Thyroid gland (tissue), 4 donors: ENCODE measurements at regions not wholly inside any gene's neighbourhood (a gene's known extent, or its start where the extent isn't known, plus 50 kb on each side); places are given as distances from the start of the nearest gene placed in this dataset.

ENCODE experiments used
- DNase-seq, 2 donors: peaks; one replicate each; pipeline ENCODE4 v3.0.0-alpha.2; 2019
- H3K27ac ChIP-seq, 3 donors: fragments of 200-600 bp; sonication (generic); 1 replicate in 2 of 3; 2 replicates in 1 of 3; pipeline ENCODE4 v1.5.1; 2016 to 2019; ENCODE audit warnings: mild to moderate bottlenecking in 1 of 3, moderate library complexity in 1 of 3
- H3K27me3 ChIP-seq: fragments of 200-600 bp; sonication (generic); one replicate; pipeline ENCODE4 v1.5.1; 2019
- H3K36me3 ChIP-seq, 2 donors: fragments of 200-600 bp; sonication (generic); one replicate each; pipeline ENCODE4 v1.5.1; 2016 to 2019
- H3K4me1 ChIP-seq, 2 donors: fragments of 200-600 bp; sonication (generic); one replicate each; pipeline ENCODE4 v1.5.1; 2017 to 2019
- H3K4me3 ChIP-seq, 3 donors: fragments of 200-600 bp; sonication (generic); replicated peaks in 1 of 3; 1 replicate in 2 of 3; 2 replicates in 1 of 3; pipeline ENCODE4 v1.5.1; 2016; ENCODE audit warnings: mild to moderate bottlenecking in 1 of 3
- H3K9me3 ChIP-seq: fragments of 200-600 bp; sonication (generic); one replicate; pipeline ENCODE4 v1.5.1; 2017
- POLR2A ChIP-seq, 2 donors: fragments of 450-650 bp; IDR thresholded peaks; one replicate each; pipeline ENCODE4 v1.6.1; 2017; ENCODE audit warnings: antibody characterized with exemption in 2 of 2, mild to moderate bottlenecking in 2 of 2, moderate library complexity in 1 of 2
- WGBS, 2 donors: methylation state at CpG; one replicate each; pipeline ENCODE4 v1.1.5; 2017; 5-methylcytosine and 5-hydroxymethylcytosine counted together
- intact Hi-C: fragments of 100-400 bp; cut with DNase I; formaldehyde crosslinking; loops from one replicate; pipeline ENCODE4 v1.15.1; 2023
- TF ChIP-seq, protein P1 (sequence below), 6 experiments: fragments of 200-600 bp in 3 of 6; fragments of 450-650 bp in 3 of 6; sonication (generic) in 3 of 6; IDR thresholded peaks; one replicate each; pipeline ENCODE4 v1.5.1; 2016 to 2019; ENCODE audit warnings: antibody characterized with exemption in 6 of 6, mild to moderate bottlenecking in 2 of 6, inconsistent platforms in 1 of 6, moderate library complexity in 1 of 6

DNA sequence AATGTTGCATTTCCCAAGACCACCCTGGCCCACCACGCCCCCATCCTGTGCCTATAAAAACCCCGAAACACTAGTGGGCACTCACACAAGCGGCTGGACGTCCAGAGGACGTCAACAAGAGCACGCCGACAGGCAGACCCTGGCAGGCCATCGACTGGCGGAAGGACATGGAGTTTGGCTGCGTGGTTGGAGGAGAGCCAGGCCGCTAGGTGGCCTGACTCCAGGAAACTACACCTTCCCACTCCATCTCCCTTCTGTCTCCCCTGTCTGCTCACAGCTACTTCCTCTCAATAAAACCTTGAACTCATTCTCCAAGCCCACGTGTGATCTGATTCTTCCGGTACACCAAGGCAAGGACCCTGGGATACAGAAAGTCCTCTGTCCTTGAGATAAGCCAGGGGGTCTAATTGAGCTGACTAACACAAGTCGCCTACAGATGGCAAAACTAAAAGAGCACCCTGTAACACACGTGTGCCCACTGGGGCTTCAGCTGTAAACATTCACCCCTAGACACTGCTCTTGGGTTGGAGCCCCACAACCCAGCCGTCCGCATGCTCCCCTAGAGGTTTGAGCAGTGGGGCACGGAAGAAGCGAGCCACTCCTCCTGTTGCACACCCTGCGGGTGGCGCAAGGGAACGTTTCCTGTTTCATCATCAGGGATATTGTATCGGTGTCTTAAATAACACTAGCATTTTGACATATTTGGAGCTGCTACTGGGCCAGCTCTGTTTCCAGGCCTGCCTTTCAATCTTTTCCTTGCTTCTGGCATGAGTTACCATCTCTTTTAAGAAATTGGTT, 54.5 kb upstream of the TAF11L2 start:
- no peak for TF ChIP-seq POLR2A (IDR thresholded peaks at IDR 0.05)
- TF ChIP-seq, protein P1, sequence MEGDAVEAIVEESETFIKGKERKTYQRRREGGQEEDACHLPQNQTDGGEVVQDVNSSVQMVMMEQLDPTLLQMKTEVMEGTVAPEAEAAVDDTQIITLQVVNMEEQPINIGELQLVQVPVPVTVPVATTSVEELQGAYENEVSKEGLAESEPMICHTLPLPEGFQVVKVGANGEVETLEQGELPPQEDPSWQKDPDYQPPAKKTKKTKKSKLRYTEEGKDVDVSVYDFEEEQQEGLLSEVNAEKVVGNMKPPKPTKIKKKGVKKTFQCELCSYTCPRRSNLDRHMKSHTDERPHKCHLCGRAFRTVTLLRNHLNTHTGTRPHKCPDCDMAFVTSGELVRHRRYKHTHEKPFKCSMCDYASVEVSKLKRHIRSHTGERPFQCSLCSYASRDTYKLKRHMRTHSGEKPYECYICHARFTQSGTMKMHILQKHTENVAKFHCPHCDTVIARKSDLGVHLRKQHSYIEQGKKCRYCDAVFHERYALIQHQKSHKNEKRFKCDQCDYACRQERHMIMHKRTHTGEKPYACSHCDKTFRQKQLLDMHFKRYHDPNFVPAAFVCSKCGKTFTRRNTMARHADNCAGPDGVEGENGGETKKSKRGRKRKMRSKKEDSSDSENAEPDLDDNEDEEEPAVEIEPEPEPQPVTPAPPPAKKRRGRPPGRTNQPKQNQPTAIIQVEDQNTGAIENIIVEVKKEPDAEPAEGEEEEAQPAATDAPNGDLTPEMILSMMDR (IDR thresholded peaks at IDR 0.05), result no peak
- DNase-seq, result no peak
- H3K4me3 ChIP-seq, result no peak overlapping the region
- no peaks in the 10 kb centered on the region for H3K36me3 ChIP-seq
- no peak overlapping the region for H3K27ac ChIP-seq
- intact Hi-C loops, result no loop called here
- no peaks in the 10 kb centered on the region for H3K4me1 ChIP-seq
- H3K9me3 ChIP-seq, result no peaks in the 10 kb centered on the region
- 91 to 93% methylated on average over 23 of the region's 23 CpGs for WGBS, 2 donors
- H3K27me3 ChIP-seq, result no peaks in the 10 kb centered on the region

DNA sequence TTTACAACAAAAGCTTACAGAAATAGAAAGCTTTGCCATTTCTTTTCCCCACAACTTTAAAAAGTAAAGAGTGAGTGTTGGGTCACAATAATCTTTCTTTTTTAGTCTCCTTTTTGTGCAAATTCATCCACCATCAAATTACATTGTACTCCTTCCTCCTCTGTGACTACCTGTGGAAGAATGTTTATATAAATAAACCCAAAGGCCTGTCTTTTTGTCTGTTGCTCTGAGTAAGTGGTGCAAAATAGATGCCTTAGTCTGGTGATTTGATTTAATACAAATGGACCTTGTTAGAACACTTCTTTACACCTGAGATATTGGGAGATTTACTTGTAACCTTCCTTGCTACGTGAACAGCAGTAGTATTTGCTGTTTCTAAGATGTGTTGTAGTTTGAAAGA, 53.5 kb upstream of the TAF11L2 start:
- H3K36me3 ChIP-seq, result no peaks in the 10 kb centered on the region
- TF ChIP-seq, protein P1 (IDR thresholded peaks at IDR 0.05), result no peak
- H3K9me3 ChIP-seq, result no peaks in the 10 kb centered on the region
- 76 to 79% methylated on average over 1 of the region's 1 CpG for WGBS, 2 donors
- H3K4me3 ChIP-seq, result no peak overlapping the region
- H3K27ac ChIP-seq, result no peak overlapping the region
- no peaks in the 10 kb centered on the region for H3K4me1 ChIP-seq
- DNase-seq, result no peak
- intact Hi-C loops, result no loop called here
- no peaks in the 10 kb centered on the region for H3K27me3 ChIP-seq

DNA sequence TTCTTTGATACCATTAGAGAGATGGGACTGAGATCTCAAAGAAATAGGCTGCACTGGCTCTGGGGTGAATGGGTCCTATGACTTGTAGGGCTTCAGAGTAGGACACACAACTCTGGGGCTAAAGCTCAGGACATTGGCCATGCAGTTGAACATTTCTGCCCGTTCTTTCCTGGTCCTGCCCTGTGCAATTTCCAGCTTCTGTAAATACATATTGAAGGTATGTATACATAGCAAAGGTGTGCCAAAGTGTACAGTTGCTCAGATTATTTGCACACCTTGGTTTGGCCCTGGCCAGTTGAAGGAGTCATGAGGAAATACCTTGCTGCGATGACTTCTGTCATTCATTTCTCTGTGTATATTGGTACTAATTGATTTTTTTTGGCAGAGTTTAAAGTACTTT, 52.8 kb upstream of the TAF11L2 start:
- 97 to 100% methylated on average over 2 of the region's 2 CpGs for WGBS, 2 donors
- H3K9me3 ChIP-seq, result no peaks in the 10 kb centered on the region
- H3K4me3 ChIP-seq, result no peak overlapping the region
- H3K36me3 ChIP-seq, result no peaks in the 10 kb centered on the region
- no peak for TF ChIP-seq POLR2A (IDR thresholded peaks at IDR 0.05)
- TF ChIP-seq, protein P1 (IDR thresholded peaks at IDR 0.05), result no peak
- no peaks in the 10 kb centered on the region for H3K4me1 ChIP-seq
- DNase-seq, result no peak
- no peak overlapping the region for H3K27ac ChIP-seq
- no peaks in the 10 kb centered on the region for H3K27me3 ChIP-seq
- intact Hi-C loops, result no loop called here
